ENCODE measurements at regions not wholly inside any gene's neighbourhood (a gene's known extent, or its start where the extent isn't known, plus 50 kb on each side); places are given as distances from the start of the nearest gene placed in this dataset.

- TF ChIP-seq CTCF (conservative IDR thresholded peaks at IDR 0.05), result no peak
- TF ChIP-seq ZFX (IDR thresholded peaks at IDR 0.05), result no peak
Measured at GRCh38 chr16:64478252-64478906, 643.5 kb downstream of the CDH11 start.

Data from C4-2B (cell line).